Fibroblast of lung (primary cell): ENCODE measurements at regions not wholly inside any gene's neighbourhood (a gene's known extent, or its start where the extent isn't known, plus 50 kb on each side); places are given as distances from the start of the nearest gene placed in this dataset.
"Not testable (repeated sequence)": the region's sequence is repeated elsewhere in the genome, so short reads cannot be mapped to it uniquely, and the experiment has no call there.

Experiments used
- DNase-seq, 2 donors: peaks; one replicate each; pipeline versions ENCODE4 v3.0.0 to v3.0.0-alpha.2; 2010; ENCODE audit warnings: low read depth in 2 of 2
- H2AFZ ChIP-seq: 2 replicates; pipeline ENCODE4 v1.5.1; 2012; ENCODE audit warnings: low read length, control low read depth, inconsistent platforms
- H3K27ac ChIP-seq: 2 replicates; pipeline ENCODE4 v1.5.1; 2011; ENCODE audit warnings: low read length, control low read depth; ENCODE audit not compliant: insufficient read depth
- H3K27me3 ChIP-seq: 2 replicates; pipeline ENCODE4 v1.5.1; 2011; ENCODE audit warnings: mild to moderate bottlenecking, low read length; ENCODE audit not compliant: control insufficient read depth, insufficient read depth
- H3K36me3 ChIP-seq: 2 replicates; pipeline ENCODE4 v1.5.1; 2011; ENCODE audit warnings: low read length; ENCODE audit not compliant: control insufficient read depth, insufficient read depth
- H3K4me1 ChIP-seq: 2 replicates; pipeline ENCODE4 v1.5.1; 2011; ENCODE audit warnings: low read length; ENCODE audit not compliant: control insufficient read depth, insufficient read depth; ENCODE audit errors: extremely low read depth
- H3K4me2 ChIP-seq: 2 replicates; pipeline ENCODE4 v1.5.1; 2011; ENCODE audit warnings: low read length, control low read depth; ENCODE audit not compliant: insufficient read depth; ENCODE audit errors: extremely low read depth
- H3K4me3 ChIP-seq, 4 experiments: fragments of 200-600 bp in 1 of 4; sonication (generic) in 1 of 4; replicated peaks in 1 of 4; 2 replicates each; pipeline ENCODE4 v1.5.1; 2011 to 2016; ENCODE audit warnings: low read length in 4 of 4, low read depth in 3 of 4, mild to moderate bottlenecking in 3 of 4, control low read depth in 2 of 4, inconsistent platforms in 1 of 4, mixed read lengths in 1 of 4; ENCODE audit not compliant: insufficient read depth in 1 of 4; ENCODE audit errors: control extremely low read depth in 1 of 4
- H3K79me2 ChIP-seq: 2 replicates; pipeline ENCODE4 v1.5.1; 2012; ENCODE audit warnings: mild to moderate bottlenecking, low read length, inconsistent platforms; ENCODE audit not compliant: control insufficient read depth, insufficient read depth
- H3K9ac ChIP-seq: 2 replicates; pipeline ENCODE4 v1.5.1; 2011; ENCODE audit warnings: mild to moderate bottlenecking, low read length, control low read depth; ENCODE audit not compliant: insufficient read depth
- H3K9me3 ChIP-seq: 2 replicates; pipeline ENCODE4 v1.5.1; 2012; ENCODE audit warnings: low read depth, low read length; ENCODE audit not compliant: control insufficient read depth, insufficient read depth
- H4K20me1 ChIP-seq: 2 replicates; pipeline ENCODE4 v1.5.1; 2011; ENCODE audit warnings: low read length; ENCODE audit not compliant: control insufficient read depth, insufficient read depth; ENCODE audit errors: extremely low read depth
- CTCF ChIP-seq, 2 donors: IDR thresholded peaks in 1 of 2; conservative IDR thresholded peaks in 1 of 2; 1 replicate in 1 of 2; 2 replicates in 1 of 2; pipeline ENCODE4 v1.5.1; 2011 to 2012; ENCODE audit warnings: low read length in 2 of 2, control low read depth in 1 of 2, inconsistent platforms in 1 of 2, low read depth in 1 of 2, mild to moderate bottlenecking in 1 of 2
- EZH2 ChIP-seq: IDR thresholded peaks from 2 replicates; pipeline ENCODE4 v1.5.1; 2012; ENCODE audit warnings: low read length, control low read depth, mild to moderate bottlenecking; ENCODE audit errors: missing control alignments

- H3K27ac ChIP-seq, result no peak overlapping the region
- H4K20me1 ChIP-seq, result no peaks in the 10 kb centered on the region
- DNase-seq, result no peak
- no peaks in the 10 kb centered on the region for H3K9me3 ChIP-seq
- H3K36me3 ChIP-seq, result no peaks in the 10 kb centered on the region
- no peak overlapping the region for H2AFZ ChIP-seq
- no peak overlapping the region for H3K9ac ChIP-seq
- TF ChIP-seq CTCF (conservative IDR thresholded peaks at IDR 0.05 in 1 of 2, IDR thresholded peaks at IDR 0.05 in 1 of 2; ENCODE audit: low read depth in 1 of 2, low read length in 2 of 2), result no peak
- no peak for TF ChIP-seq EZH2
- no peaks in the 10 kb centered on the region for H3K79me2 ChIP-seq
- H3K4me1 ChIP-seq, result no peaks in the 10 kb centered on the region
- H3K27me3 ChIP-seq, result no peaks in the 10 kb centered on the region
- no peak overlapping the region for H3K4me2 ChIP-seq
- H3K4me3 ChIP-seq, result no peak overlapping the region
These were observed 200.9 kb upstream of the DIAPH2 start for GRCh38 chrX:96483647-96484160.

- not testable (repeated sequence) for H3K4me3 ChIP-seq, H3K9ac ChIP-seq, DNase-seq, H4K20me1 ChIP-seq, H3K4me2 ChIP-seq, H2AFZ ChIP-seq, H3K27me3 ChIP-seq, H3K36me3 ChIP-seq, H3K79me2 ChIP-seq, H3K9me3 ChIP-seq, H3K27ac ChIP-seq, H3K4me1 ChIP-seq
These were observed 198.0 kb upstream of the DIAPH2 start for GRCh38 chrX:96486687-96487086.

GRCh38 chrX:96502507-96502906 is 182.1 kb upstream of the DIAPH2 start:
- TF ChIP-seq CTCF (conservative IDR thresholded peaks at IDR 0.05 in 1 of 2, IDR thresholded peaks at IDR 0.05 in 1 of 2; ENCODE audit: low read depth in 1 of 2, low read length in 2 of 2) (no peak), EZH2 (no peak)
- Histone ChIP-seq H3K36me3 (no peaks in the 10 kb centered on the region), H3K4me1 (no peaks in the 10 kb centered on the region), H3K27ac (no peak overlapping the region), H3K79me2 (no peaks in the 10 kb centered on the region), H3K9me3 (no peaks in the 10 kb centered on the region), H3K9ac (no peak overlapping the region), H3K4me2 (no peak overlapping the region), H2AFZ (no peak overlapping the region), H3K4me3 (no peak overlapping the region), H4K20me1 (no peaks in the 10 kb centered on the region), H3K27me3 (no peaks in the 10 kb centered on the region)
- DNase-seq, result no peak

GRCh38 chrX:96529386-96529785 is 155.3 kb upstream of the DIAPH2 start:
- H3K79me2 ChIP-seq, H3K4me2 ChIP-seq, H3K36me3 ChIP-seq, H3K4me1 ChIP-seq, H3K27me3 ChIP-seq, H3K9ac ChIP-seq, H3K9me3 ChIP-seq, H3K4me3 ChIP-seq, DNase-seq, H4K20me1 ChIP-seq, H3K27ac ChIP-seq, H2AFZ ChIP-seq: not testable (repeated sequence)
